Trophoblast cell (in vitro differentiated cells and primary cell): ENCODE measurements at regions not wholly inside any gene's neighbourhood (a gene's known extent, or its start where the extent isn't known, plus 50 kb on each side); places are given as distances from the start of the nearest gene placed in this dataset.
"Not testable (repeated sequence)": the region's sequence is repeated elsewhere in the genome, so short reads cannot be mapped to it uniquely, and the experiment has no call there.

ENCODE experiments used
- DNase-seq, 2 donors: peaks; one replicate each; pipeline ENCODE4 v3.0.0-alpha.2; 2016
- H2AFZ ChIP-seq: 2 replicates; pipeline ENCODE4 v1.6.1; 2013; ENCODE audit warnings: low read length, moderate library complexity, mild to moderate bottlenecking; ENCODE audit not compliant: insufficient read depth, poor library complexity
- H2AK5ac ChIP-seq: 2 replicates; pipeline ENCODE4 v1.6.1; 2013; ENCODE audit warnings: mild to moderate bottlenecking, low read length
- H2BK120ac ChIP-seq: 2 replicates; pipeline ENCODE4 v1.6.1; 2013; ENCODE audit warnings: low read length, mild to moderate bottlenecking, moderate library complexity; ENCODE audit not compliant: insufficient read depth, poor library complexity
- H2BK12ac ChIP-seq: 2 replicates; pipeline ENCODE4 v1.6.1; 2013; ENCODE audit warnings: mild to moderate bottlenecking, low read length, moderate library complexity
- H2BK5ac ChIP-seq: 2 replicates; pipeline ENCODE4 v1.6.1; 2013; ENCODE audit warnings: low read length, low read depth, moderate library complexity, mild to moderate bottlenecking; ENCODE audit not compliant: poor library complexity
- H3K14ac ChIP-seq: 2 replicates; pipeline ENCODE4 v1.6.1; 2013; ENCODE audit warnings: mild to moderate bottlenecking, low read length
- H3K18ac ChIP-seq: 2 replicates; pipeline ENCODE4 v1.6.1; 2013; ENCODE audit warnings: mild to moderate bottlenecking, low read length
- H3K23ac ChIP-seq: 2 replicates; pipeline ENCODE4 v1.6.1; 2013; ENCODE audit warnings: low read length
- H3K27ac ChIP-seq: 2 replicates; pipeline ENCODE4 v1.5.1; 2013; ENCODE audit warnings: low read depth, mild to moderate bottlenecking, inconsistent platforms, low read length, moderate library complexity
- H3K27me3 ChIP-seq: 2 replicates; pipeline ENCODE4 v1.6.1; 2013; ENCODE audit warnings: inconsistent platforms, mild to moderate bottlenecking, low read length, moderate library complexity; ENCODE audit not compliant: insufficient read depth
- H3K36me3 ChIP-seq, 2 experiments: 1 replicate in 1 of 2; 2 replicates in 1 of 2; pipeline ENCODE4 v1.6.1; 2013; ENCODE audit warnings: low read length in 2 of 2, mild to moderate bottlenecking in 2 of 2, moderate library complexity in 1 of 2; ENCODE audit not compliant: insufficient read depth in 2 of 2, control insufficient read depth in 1 of 2
- H3K4ac ChIP-seq: 2 replicates; pipeline ENCODE4 v1.6.1; 2013; ENCODE audit warnings: low read depth, mild to moderate bottlenecking, low read length, moderate library complexity
- H3K4me1 ChIP-seq, 2 experiments: 1 replicate in 1 of 2; 2 replicates in 1 of 2; pipeline ENCODE4 v1.6.1; 2013; ENCODE audit warnings: low read length in 2 of 2, mild to moderate bottlenecking in 2 of 2, moderate library complexity in 1 of 2; ENCODE audit not compliant: insufficient read depth in 2 of 2, control insufficient read depth in 1 of 2
- H3K4me2 ChIP-seq: 2 replicates; pipeline ENCODE4 v1.6.1; 2013; ENCODE audit warnings: inconsistent platforms, mild to moderate bottlenecking, low read length, moderate library complexity
- H3K4me3 ChIP-seq: 2 replicates; pipeline ENCODE4 v1.5.1; 2013; ENCODE audit warnings: mild to moderate bottlenecking, low read depth, low read length, inconsistent platforms
- H3K79me1 ChIP-seq: one replicate; pipeline ENCODE4 v1.6.1; 2013; ENCODE audit warnings: low read length
- H3K79me2 ChIP-seq: 2 replicates; pipeline ENCODE4 v1.6.1; 2013; ENCODE audit warnings: low read length, mild to moderate bottlenecking; ENCODE audit not compliant: control insufficient read depth, insufficient read depth, poor library complexity
- H3K9ac ChIP-seq: 2 replicates; pipeline ENCODE4 v1.6.1; 2013; ENCODE audit warnings: mild to moderate bottlenecking, low read length
- H3K9me3 ChIP-seq: 2 replicates; pipeline ENCODE4 v1.6.1; 2013; ENCODE audit warnings: low read depth, mild to moderate bottlenecking, control low read depth, inconsistent platforms, low read length; ENCODE audit not compliant: insufficient read depth
- H4K12ac ChIP-seq: 2 replicates; pipeline ENCODE4 v1.6.1; 2013; ENCODE audit warnings: low read depth, mild to moderate bottlenecking, low read length, moderate library complexity
- H4K8ac ChIP-seq: 2 replicates; pipeline ENCODE4 v1.6.1; 2013; ENCODE audit warnings: low read depth, mild to moderate bottlenecking, low read length, moderate library complexity
- H4K91ac ChIP-seq: one replicate; pipeline ENCODE4 v1.6.1; 2013; ENCODE audit warnings: low read depth, mild to moderate bottlenecking, low read length, moderate library complexity
- WGBS: extraction: QIAGEN DNeasy Blood & Tissue Kit; methylation state at CpG from one replicate; pipeline ENCODE4 v1.1.7; 2013; ENCODE audit warnings: missing lambda C conversion rate; ENCODE audit not compliant: insufficient read length, insufficient coverage; ENCODE audit errors: extremely low coverage; 5-methylcytosine and 5-hydroxymethylcytosine counted together

DNA sequence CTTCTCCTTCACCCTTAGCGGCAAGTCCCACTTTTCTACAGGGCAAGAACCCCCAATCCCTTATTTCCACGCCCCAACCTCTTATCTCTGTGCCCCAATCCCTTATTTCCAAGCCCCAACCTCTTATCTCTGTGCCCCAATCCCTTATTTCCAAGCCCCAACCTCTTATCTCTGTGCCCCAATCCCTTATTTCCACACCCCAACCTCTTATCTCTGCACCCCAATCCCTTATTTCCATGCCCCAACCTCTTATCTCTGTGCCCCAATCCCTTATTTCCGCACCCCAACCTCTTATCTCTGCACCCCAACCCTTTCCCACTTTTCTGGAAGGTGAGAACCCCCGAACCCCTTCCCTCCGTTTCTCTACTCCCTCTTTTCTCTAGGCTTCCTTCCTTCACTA is 116.1 kb upstream of the GJE1 start:
- H4K12ac ChIP-seq, H4K91ac ChIP-seq: not testable (repeated sequence)

GRCh38 chr6:142015463-142015862 is 117.3 kb upstream of the GJE1 start:
- not testable (repeated sequence) for H3K27me3 ChIP-seq, H3K79me1 ChIP-seq, H3K4ac ChIP-seq, H3K23ac ChIP-seq, H3K4me2 ChIP-seq, H3K18ac ChIP-seq, H2BK5ac ChIP-seq, H2AFZ ChIP-seq, H3K79me2 ChIP-seq, H2BK120ac ChIP-seq, H3K4me1 ChIP-seq, H2AK5ac ChIP-seq, H3K4me3 ChIP-seq, H4K12ac ChIP-seq, H3K9me3 ChIP-seq, H3K14ac ChIP-seq, H4K8ac ChIP-seq, H3K9ac ChIP-seq, H3K36me3 ChIP-seq, H4K91ac ChIP-seq, H3K27ac ChIP-seq, DNase-seq
- peak overlapping the region; percentile 64 for H2BK12ac ChIP-seq
- no CpG with 5 or more reads among the region's 2 CpGs for WGBS

More for the DNA sequence above, 116.1 kb upstream of the GJE1 start:
- H2BK120ac ChIP-seq, H3K14ac ChIP-seq, H3K9ac ChIP-seq, H2BK12ac ChIP-seq, H3K79me2 ChIP-seq, H3K4me1 ChIP-seq, H2AFZ ChIP-seq, H3K36me3 ChIP-seq, H3K9me3 ChIP-seq, DNase-seq, H4K8ac ChIP-seq, H2AK5ac ChIP-seq, H3K23ac ChIP-seq, H2BK5ac ChIP-seq, H3K79me1 ChIP-seq, H3K4me3 ChIP-seq, H3K4me2 ChIP-seq, H3K27me3 ChIP-seq, H3K18ac ChIP-seq, H3K27ac ChIP-seq, H3K4ac ChIP-seq: not testable (repeated sequence)
- no CpG with 5 or more reads among the region's 5 CpGs for WGBS

- Histone ChIP-seq H4K91ac (no peak overlapping the region), H3K9me3 (no peaks in the 10 kb centered on the region), H3K4me3 (no peak overlapping the region), H3K36me3 (no peaks in the 10 kb centered on the region), H3K4ac (no peak overlapping the region), H4K8ac (no peak overlapping the region), H2AFZ (no peak overlapping the region), H3K27ac (peak overlapping the region; percentile 70), H2BK5ac (no peak overlapping the region), H2BK120ac (no peak overlapping the region), H3K9ac (no peak overlapping the region), H4K12ac (no peak overlapping the region), H3K4me2 (peak overlapping the region; percentile 30), H3K27me3 (no peaks in the 10 kb centered on the region), H3K4me1 (peaks cover 0 to 7% of the 10 kb centered on the region in 2 experiments), H2AK5ac (no peak overlapping the region), H3K79me2 (no peaks in the 10 kb centered on the region), H3K79me1 (peaks cover 2% of the 10 kb centered on the region), H3K23ac (no peak overlapping the region), H3K18ac (no peak overlapping the region), H2BK12ac (no peak overlapping the region), H3K14ac (no peak overlapping the region)
- WGBS, result no CpG with 5 or more reads among the region's 5 CpGs
- no peak for DNase-seq
Observed at GRCh38 chr6:142015011-142015410, 117.7 kb upstream of the GJE1 start.

GRCh38 chr6:142014515-142014914 is 118.2 kb upstream of the GJE1 start:
- no peak overlapping the region for H3K23ac ChIP-seq
- peaks cover 0 to 7% of the 10 kb centered on the region in 2 experiments for H3K4me1 ChIP-seq
- no peak overlapping the region for H2BK5ac ChIP-seq
- no peak overlapping the region for H4K8ac ChIP-seq
- no CpG with 5 or more reads among the region's 6 CpGs for WGBS
- no peaks in the 10 kb centered on the region for H3K79me2 ChIP-seq
- peaks cover 2% of the 10 kb centered on the region for H3K79me1 ChIP-seq
- no peak overlapping the region for H2AFZ ChIP-seq
- DNase-seq, result peak; percentile 79 to 93
- H3K4me2 ChIP-seq, result peak overlapping the region; percentile 30
- no peak overlapping the region for H4K91ac ChIP-seq
- peak overlapping the region; percentile 70 for H3K27ac ChIP-seq
- no peak overlapping the region for H4K12ac ChIP-seq
- no peak overlapping the region for H2BK120ac ChIP-seq
- H2AK5ac ChIP-seq, result no peak overlapping the region
- H3K14ac ChIP-seq, result no peak overlapping the region
- no peaks in the 10 kb centered on the region for H3K9me3 ChIP-seq
- no peak overlapping the region for H3K9ac ChIP-seq
- no peaks in the 10 kb centered on the region for H3K36me3 ChIP-seq
- no peak overlapping the region for H3K4me3 ChIP-seq
- H2BK12ac ChIP-seq, result no peak overlapping the region
- no peak overlapping the region for H3K18ac ChIP-seq
- no peaks in the 10 kb centered on the region for H3K27me3 ChIP-seq
- no peak overlapping the region for H3K4ac ChIP-seq
